ENCODE measurements at regions not wholly inside any gene's neighbourhood (a gene's known extent, or its start where the extent isn't known, plus 50 kb on each side); places are given as distances from the start of the nearest gene placed in this dataset.
A peak's percentile ranks its signal among the peaks of the same experiment; 100 is the strongest.

- no peak for TF ChIP-seq NFIC (IDR thresholded peaks at IDR 0.05)
- no peak for TF ChIP-seq USF1 (IDR thresholded peaks at IDR 0.05)
- no peak for TF ChIP-seq MAX (IDR thresholded peaks at IDR 0.05)
Observed at GRCh38 chr7:156566812-156567549, 73.6 kb upstream of the RNF32 start.

- TF ChIP-seq MAX (IDR thresholded peaks at IDR 0.05) (no peak), EGR1 (IDR thresholded peaks at IDR 0.05) (no peak), USF1 (IDR thresholded peaks at IDR 0.05) (no peak), NFIC (IDR thresholded peaks at IDR 0.05) (no peak), CREB1 (IDR thresholded peaks at IDR 0.05; ENCODE audit: low read depth) (no peak), TEAD4 (IDR thresholded peaks at IDR 0.05) (no peak), RAD21 (IDR thresholded peaks at IDR 0.05; ENCODE audit: low read depth) (no peak), REST (IDR thresholded peaks at IDR 0.05; ENCODE audit: low read depth) (no peak), YY1 (IDR thresholded peaks at IDR 0.05; ENCODE audit: low read depth) (no peak), TAF1 (IDR thresholded peaks at IDR 0.05; ENCODE audit: low read depth) (no peak), EP300 (IDR thresholded peaks at IDR 0.05; ENCODE audit: borderline replicate concordance) (no peak), TCF12 (IDR thresholded peaks at IDR 0.05; ENCODE audit: low read depth) (no peak), CEBPB (IDR thresholded peaks at IDR 0.05) (no peak), FOXM1 (IDR thresholded peaks at IDR 0.05; ENCODE audit: borderline replicate concordance, low read depth) (no peak), ZBTB7A (IDR thresholded peaks at IDR 0.05; ENCODE audit: low read depth) (no peak)
Observed at GRCh38 chr7:156560696-156561095, 79.9 kb upstream of the RNF32 start.

- TF ChIP-seq RAD21 (IDR thresholded peaks at IDR 0.05; ENCODE audit: low read depth) (peak; percentile 37), EP300 (IDR thresholded peaks at IDR 0.05; ENCODE audit: borderline replicate concordance) (no peak), NFIC (IDR thresholded peaks at IDR 0.05) (no peak), TCF12 (IDR thresholded peaks at IDR 0.05; ENCODE audit: low read depth) (no peak), CEBPB (IDR thresholded peaks at IDR 0.05) (no peak), ZBTB7A (IDR thresholded peaks at IDR 0.05; ENCODE audit: low read depth) (no peak), MAX (IDR thresholded peaks at IDR 0.05) (no peak), REST (IDR thresholded peaks at IDR 0.05; ENCODE audit: low read depth) (no peak)
Observed at GRCh38 chr7:156560075-156560474, 80.5 kb upstream of the RNF32 start.

GRCh38 chr7:156559001-156559400, 81.6 kb upstream of the RNF32 start:
- no peak for TF ChIP-seq TEAD4 (IDR thresholded peaks at IDR 0.05)
- TF ChIP-seq TCF12 (IDR thresholded peaks at IDR 0.05; ENCODE audit: low read depth) = no peak
- TF ChIP-seq FOXM1 (IDR thresholded peaks at IDR 0.05; ENCODE audit: borderline replicate concordance, low read depth) = no peak
- no peak for TF ChIP-seq YY1 (IDR thresholded peaks at IDR 0.05; ENCODE audit: low read depth)
- no peak for TF ChIP-seq MAX (IDR thresholded peaks at IDR 0.05)
- no peak for TF ChIP-seq CEBPB (IDR thresholded peaks at IDR 0.05)
- no peak for TF ChIP-seq USF1 (IDR thresholded peaks at IDR 0.05)
- TF ChIP-seq REST (IDR thresholded peaks at IDR 0.05; ENCODE audit: low read depth) = no peak
- no peak for TF ChIP-seq TAF1 (IDR thresholded peaks at IDR 0.05; ENCODE audit: low read depth)
- TF ChIP-seq EGR1 (IDR thresholded peaks at IDR 0.05) = no peak
- TF ChIP-seq NFIC (IDR thresholded peaks at IDR 0.05) = no peak
- no peak for TF ChIP-seq RAD21 (IDR thresholded peaks at IDR 0.05; ENCODE audit: low read depth)
- no peak for TF ChIP-seq EP300 (IDR thresholded peaks at IDR 0.05; ENCODE audit: borderline replicate concordance)
- no peak for TF ChIP-seq CREB1 (IDR thresholded peaks at IDR 0.05; ENCODE audit: low read depth)
- TF ChIP-seq ZBTB7A (IDR thresholded peaks at IDR 0.05; ENCODE audit: low read depth) = no peak

Data from Ishikawa (cell line).